Gastrocnemius medialis (tissue), 4 donors: ENCODE measurements at regions not wholly inside any gene's neighbourhood (a gene's known extent, or its start where the extent isn't known, plus 50 kb on each side); places are given as distances from the start of the nearest gene placed in this dataset.
"Not testable (repeated sequence)": the region's sequence is repeated elsewhere in the genome, so short reads cannot be mapped to it uniquely, and the experiment has no call there.

ENCODE experiments used
- ATAC-seq, 2 donors: fragments of 150-250 bp; one replicate each; pipeline ENCODE4 v1.9.1; 2016
- DNase-seq, 2 donors: peaks; one replicate each; pipeline ENCODE4 v3.0.0-alpha.2; 2019
- H3K27ac ChIP-seq, 4 donors: fragments of 200-600 bp; sonication (generic); 1 replicate in 1 of 4; 2 replicates in 3 of 4; pipeline ENCODE4 v1.5.1; 2016 to 2018; ENCODE audit warnings: mild to moderate bottlenecking in 2 of 4, moderate library complexity in 1 of 4
- H3K27me3 ChIP-seq, 3 donors: fragments of 200-600 bp; sonication (generic) in 2 of 3; 1 replicate in 1 of 3; 2 replicates in 2 of 3; pipeline versions ENCODE4 v1.5.1 to v1.6.0; 2016 to 2019; ENCODE audit warnings: mild to moderate bottlenecking in 1 of 3, moderate library complexity in 1 of 3
- H3K36me3 ChIP-seq, 2 donors: fragments of 200-600 bp; sonication (generic) in 1 of 2; one replicate each; pipeline ENCODE4 v1.5.1; 2017 to 2018
- H3K4me1 ChIP-seq, 2 donors: fragments of 200-600 bp; sonication (generic) in 1 of 2; one replicate each; pipeline ENCODE4 v1.5.1; 2016 to 2017; ENCODE audit warnings: mild to moderate bottlenecking in 2 of 2
- H3K4me3 ChIP-seq, 4 donors: fragments of 200-600 bp; sonication (generic) in 3 of 4; 1 replicate in 1 of 4; 2 replicates in 3 of 4; pipeline ENCODE4 v1.5.1; 2016 to 2019; ENCODE audit warnings: mild to moderate bottlenecking in 2 of 4
- H3K9me3 ChIP-seq, 3 donors: fragments of 200-600 bp; sonication (generic) in 2 of 3; 1 replicate in 1 of 3; 2 replicates in 2 of 3; pipeline ENCODE4 v1.5.1; 2016 to 2019
- CTCF ChIP-seq, 5 experiments: fragments of 450-650 bp in 3 of 5; fragments of 200-600 bp in 2 of 5; sonication (generic) in 2 of 5; IDR thresholded peaks in 4 of 5; conservative IDR thresholded peaks in 1 of 5; 1 replicate in 4 of 5; 2 replicates in 1 of 5; pipeline ENCODE4 v1.5.1; 2016 to 2019; ENCODE audit warnings: antibody characterized with exemption in 5 of 5, mild to moderate bottlenecking in 3 of 5, moderate library complexity in 3 of 5
- POLR2A ChIP-seq, 2 donors: fragments of 450-650 bp; IDR thresholded peaks; one replicate each; pipeline ENCODE4 v1.6.1; 2017; ENCODE audit warnings: antibody characterized with exemption in 2 of 2, mild to moderate bottlenecking in 2 of 2, moderate library complexity in 2 of 2
- in situ Hi-C, 4 donors: fragments of 200-750 bp; cut with MboI; loops; one replicate each; pipeline versions ENCODE4 v1.15.0 to v1.8.0; 2017; ENCODE audit warnings: low sequenced_read_pairs in 4 of 4
- intact Hi-C: fragments of 100-400 bp; cut with DNase I; formaldehyde crosslinking; loops from one replicate; pipeline ENCODE4 v1.15.1; 2023; ENCODE audit warnings: low total_unique reads

- Histone ChIP-seq H3K9me3 (no peaks in the 10 kb centered on the region), H3K4me3 (no peak overlapping the region), H3K4me1 (no peaks in the 10 kb centered on the region), H3K27ac (no peak overlapping the region), H3K27me3 (no peaks in the 10 kb centered on the region), H3K36me3 (no peaks in the 10 kb centered on the region)
- DNase-seq (no peak), ATAC-seq (no peak)
- intact Hi-C loops = no loop called here
- in situ Hi-C loops = loop anchor here in 1 of 4 donors (25.0 kb wide), 1 partner anchor 773 kb away; no protein-coding TSS in a partner anchor
- TF ChIP-seq CTCF (IDR thresholded peaks at IDR 0.05 in 4 of 5, conservative IDR thresholded peaks at IDR 0.05 in 1 of 5) (no peak), POLR2A (IDR thresholded peaks at IDR 0.05) (no peak)
These were observed 258.0 kb upstream of the SOX4 start for GRCh38 chr6:21335591-21335990.

GRCh38 chr6:21337263-21337662 lies 256.3 kb upstream of the SOX4 start:
- in situ Hi-C loops = loop anchor here in 1 of 4 donors (25.0 kb wide), 1 partner anchor 775 kb away; no protein-coding TSS in a partner anchor
- no peaks in the 10 kb centered on the region for H3K9me3 ChIP-seq
- no peaks in the 10 kb centered on the region for H3K27me3 ChIP-seq
- no peak for ATAC-seq
- intact Hi-C loops = no loop called here
- DNase-seq = no peak
- no peak overlapping the region for H3K4me3 ChIP-seq
- TF ChIP-seq POLR2A (IDR thresholded peaks at IDR 0.05) (no peak), CTCF (IDR thresholded peaks at IDR 0.05 in 4 of 5, conservative IDR thresholded peaks at IDR 0.05 in 1 of 5) (no peak)
- no peaks in the 10 kb centered on the region for H3K36me3 ChIP-seq
- no peaks in the 10 kb centered on the region for H3K4me1 ChIP-seq
- no peak overlapping the region for H3K27ac ChIP-seq

DNA sequence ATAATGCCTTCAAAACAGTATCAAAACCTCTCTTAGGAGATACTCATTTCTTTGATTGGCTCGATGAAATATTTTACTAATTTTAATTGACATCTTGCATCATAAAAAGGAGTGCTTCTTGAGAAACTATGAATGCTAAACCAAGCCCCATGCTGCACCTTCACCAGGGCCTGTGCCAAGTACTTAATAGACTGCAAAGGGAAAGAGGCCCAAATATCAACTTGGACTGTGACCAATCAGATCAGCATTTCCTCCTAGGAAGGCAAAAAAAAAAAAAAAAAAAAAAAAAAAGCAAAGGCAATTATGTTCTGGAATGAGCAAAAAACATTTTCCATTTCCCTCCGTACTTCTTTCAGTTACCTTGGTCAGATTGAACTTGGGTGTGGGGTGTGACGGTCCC lies 253.0 kb upstream of the SOX4 start:
- Histone ChIP-seq H3K36me3 (no peaks in the 10 kb centered on the region), H3K27ac (no peak overlapping the region), H3K4me3 (no peak overlapping the region), H3K27me3 (no peaks in the 10 kb centered on the region), H3K9me3 (no peaks in the 10 kb centered on the region), H3K4me1 (no peaks in the 10 kb centered on the region)
- intact Hi-C loops (no loop called here), in situ Hi-C loops (loop anchor here in 1 of 4 donors (25.0 kb wide), 1 partner anchor 778 kb away; no protein-coding TSS in a partner anchor)
- TF ChIP-seq POLR2A (IDR thresholded peaks at IDR 0.05) (no peak), CTCF (IDR thresholded peaks at IDR 0.05 in 4 of 5, conservative IDR thresholded peaks at IDR 0.05 in 1 of 5) (no peak)
- no peak for DNase-seq
- no peak for ATAC-seq

DNA sequence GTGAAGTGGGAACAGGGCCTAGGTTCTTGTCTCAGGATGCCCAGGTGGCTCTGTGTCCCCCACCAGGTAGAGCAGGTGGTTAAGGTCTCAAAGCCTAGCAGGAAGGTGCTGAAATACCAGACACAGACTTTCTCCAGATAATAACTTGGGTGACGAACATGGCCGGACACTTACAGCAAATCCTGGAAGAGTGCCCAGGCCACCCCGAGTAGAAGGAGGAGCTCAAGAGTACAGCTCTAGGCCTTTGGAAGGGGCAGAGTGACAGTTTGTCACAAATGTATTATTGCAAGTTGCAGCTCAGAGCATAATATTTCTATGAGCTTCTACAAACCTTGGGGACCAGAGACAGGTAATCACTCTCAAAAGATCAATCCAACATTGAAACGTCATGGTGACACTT lies 251.6 kb upstream of the SOX4 start:
- in situ Hi-C loops = loop anchor here in 1 of 4 donors (25.0 kb wide), 1 partner anchor 780 kb away; no protein-coding TSS in a partner anchor
- intact Hi-C loops = no loop called here
- TF ChIP-seq POLR2A (IDR thresholded peaks at IDR 0.05) (no peak), CTCF (IDR thresholded peaks at IDR 0.05 in 4 of 5, conservative IDR thresholded peaks at IDR 0.05 in 1 of 5) (no peak)

DNA sequence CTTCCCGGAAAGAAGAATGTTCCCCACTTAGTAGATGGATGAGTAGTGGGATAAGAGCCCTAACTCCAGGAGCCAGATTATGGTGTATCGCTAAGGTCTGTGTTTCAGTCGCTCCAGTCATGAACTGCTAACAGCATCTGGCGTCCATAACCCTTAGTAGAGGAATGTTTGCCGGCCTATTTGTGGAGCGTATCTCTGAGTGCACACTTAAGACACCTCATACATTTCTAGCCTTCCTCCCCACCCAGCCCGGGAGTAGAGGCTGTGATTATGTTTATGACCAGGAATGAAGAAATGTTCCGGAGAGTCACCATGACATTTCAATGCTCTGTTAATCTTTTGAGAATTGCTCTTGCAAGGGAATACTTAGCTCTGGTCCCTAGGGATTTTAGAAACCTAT lies 251.1 kb upstream of the SOX4 start:
- DNase-seq (no peak), ATAC-seq (no peak)
- in situ Hi-C loops (loop anchor here in 1 of 4 donors (25.0 kb wide), 1 partner anchor 780 kb away; no protein-coding TSS in a partner anchor), intact Hi-C loops (no loop called here)
- no peak overlapping the region for H3K27ac ChIP-seq
- H3K4me1 ChIP-seq = no peaks in the 10 kb centered on the region
- TF ChIP-seq POLR2A (IDR thresholded peaks at IDR 0.05) = no peak
- no peak for TF ChIP-seq CTCF (IDR thresholded peaks at IDR 0.05 in 4 of 5, conservative IDR thresholded peaks at IDR 0.05 in 1 of 5)
- no peak overlapping the region for H3K4me3 ChIP-seq
- no peaks in the 10 kb centered on the region for H3K36me3 ChIP-seq
- H3K27me3 ChIP-seq = no peaks in the 10 kb centered on the region
- H3K9me3 ChIP-seq = no peaks in the 10 kb centered on the region

More for the DNA sequence above, 251.6 kb upstream of the SOX4 start:
- H3K4me1 ChIP-seq = no peaks in the 10 kb centered on the region
- no peak overlapping the region for H3K4me3 ChIP-seq
- H3K9me3 ChIP-seq = no peaks in the 10 kb centered on the region
- no peak overlapping the region for H3K27ac ChIP-seq
- no peaks in the 10 kb centered on the region for H3K27me3 ChIP-seq
- no peaks in the 10 kb centered on the region for H3K36me3 ChIP-seq
- DNase-seq (no peak), ATAC-seq (no peak)

- H3K27ac ChIP-seq, H3K4me3 ChIP-seq, intact Hi-C loops, DNase-seq, H3K9me3 ChIP-seq, H3K36me3 ChIP-seq, ATAC-seq, H3K27me3 ChIP-seq: not testable (repeated sequence)
- peaks cover 9 to 13% of the 10 kb centered on the region in 2 donors for H3K4me1 ChIP-seq
- in situ Hi-C loops = loop anchor here in 1 of 4 donors (25.0 kb wide), 1 partner anchor 783 kb away; no protein-coding TSS in a partner anchor
These were observed 247.8 kb upstream of the SOX4 start for GRCh38 chr6:21345704-21346103.
